Ishikawa (cell line): ENCODE measurements at regions not wholly inside any gene's neighbourhood (a gene's known extent, or its start where the extent isn't known, plus 50 kb on each side); places are given as distances from the start of the nearest gene placed in this dataset.

Source experiments
- CEBPB ChIP-seq: IDR thresholded peaks from 2 replicates; pipeline ENCODE4 v1.6.1; 2012
- FOXM1 ChIP-seq: IDR thresholded peaks from 2 replicates; pipeline ENCODE4 v1.6.1; 2012; ENCODE audit warnings: low read depth, borderline replicate concordance
- REST ChIP-seq: IDR thresholded peaks from 2 replicates; pipeline ENCODE4 v1.6.1; 2012; ENCODE audit warnings: low read depth, mild to moderate bottlenecking
- TAF1 ChIP-seq: IDR thresholded peaks from 2 replicates; pipeline ENCODE4 v1.6.1; 2012; ENCODE audit warnings: low read depth, mild to moderate bottlenecking

- no peak for TF ChIP-seq FOXM1
- TF ChIP-seq REST: no peak
- no peak for TF ChIP-seq TAF1
- no peak for TF ChIP-seq CEBPB
Measured at GRCh38 chr1:191698246-191698645, 460.0 kb upstream of the RGS18 start.
